Dendritic cell treated with granulocyte-macrophage colony-stimulating factor and Interleukin-4, amounts not matched to agents 40 ng/mL and 50 ng/mL, for 4 days (primary cell): ENCODE measurements at regions not wholly inside any gene's neighbourhood (a gene's known extent, or its start where the extent isn't known, plus 50 kb on each side); places are given as distances from the start of the nearest gene placed in this dataset.

Experiments
- H3K27ac Mint-ChIP-seq: one replicate; pipeline ENCODE4 v1.8.0; 2022; ENCODE audit warnings: mild to moderate bottlenecking, mixed read lengths
- H3K27me3 Mint-ChIP-seq: one replicate; pipeline ENCODE4 v1.8.0; 2022; ENCODE audit warnings: mild to moderate bottlenecking, mixed read lengths
- H3K36me3 Mint-ChIP-seq: one replicate; pipeline ENCODE4 v1.8.0; 2022; ENCODE audit warnings: low read depth, mixed read lengths
- H3K4me1 Mint-ChIP-seq: one replicate; pipeline ENCODE4 v1.8.0; 2022; ENCODE audit warnings: low read depth, mixed read lengths
- H3K4me3 Mint-ChIP-seq: one replicate; pipeline ENCODE4 v1.8.0; 2022; ENCODE audit warnings: mild to moderate bottlenecking, moderate library complexity, mixed read lengths
- H3K9me3 Mint-ChIP-seq: one replicate; pipeline ENCODE4 v1.8.0; 2022; ENCODE audit warnings: mixed read lengths
- intact Hi-C: fragments of 100-400 bp; cut with micrococcal nuclease; formaldehyde crosslinking; loops from one replicate; pipeline ENCODE4 v1.15.0; 2022

DNA sequence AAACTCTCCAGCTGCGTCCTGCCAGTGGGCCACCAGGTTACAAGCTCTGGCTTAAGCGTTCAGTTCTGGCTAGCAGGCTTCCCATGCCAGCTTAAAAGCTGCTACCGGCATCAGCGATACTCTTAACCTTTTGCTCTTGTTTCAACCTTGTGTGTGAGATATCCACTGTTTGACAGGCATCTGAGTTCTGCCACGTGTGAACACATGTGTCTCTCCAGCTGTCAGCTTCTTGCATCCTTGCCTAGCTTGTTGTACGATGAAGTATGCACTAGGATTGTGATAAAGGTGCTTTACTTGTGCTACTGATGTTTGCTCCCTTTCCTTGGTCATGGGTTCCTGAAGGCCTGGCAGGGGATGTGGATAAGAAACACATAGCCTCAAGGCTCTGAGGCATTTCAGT lies 201.6 kb downstream of the PRDM2 start:
- no peaks in the 10 kb centered on the region for H3K36me3 Mint-ChIP-seq
- no peaks in the 10 kb centered on the region for H3K9me3 Mint-ChIP-seq
- no peaks in the 10 kb centered on the region for H3K4me1 Mint-ChIP-seq
- peaks cover 2% of the 10 kb centered on the region for H3K27me3 Mint-ChIP-seq
- no peak overlapping the region for H3K27ac Mint-ChIP-seq
- intact Hi-C loops, result no loop called here
- no peak overlapping the region for H3K4me3 Mint-ChIP-seq

DNA sequence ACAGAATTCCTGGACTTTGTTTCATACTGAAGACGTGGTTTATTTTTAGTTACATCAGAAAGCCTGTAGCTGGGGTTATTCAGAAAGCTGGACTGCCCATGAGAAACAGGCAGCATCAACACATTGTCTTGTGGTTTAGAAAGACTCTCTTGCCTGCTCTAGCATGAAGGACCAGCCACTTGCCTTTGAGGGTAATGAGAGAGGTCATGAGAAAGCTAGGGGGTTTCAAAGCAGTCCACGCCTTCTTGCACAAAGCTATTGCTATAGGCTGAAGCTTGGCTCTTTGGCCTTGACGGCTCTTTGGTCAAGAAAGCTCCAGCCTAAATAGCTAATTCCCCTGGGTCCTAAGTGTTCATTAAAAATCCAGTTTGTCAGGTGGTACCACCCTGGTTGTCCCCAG lies 208.1 kb downstream of the PRDM2 start:
- Mint-ChIP-seq H3K4me3 (no peak overlapping the region), H3K27me3 (no peaks in the 10 kb centered on the region), H3K4me1 (no peaks in the 10 kb centered on the region), H3K9me3 (no peaks in the 10 kb centered on the region), H3K36me3 (no peaks in the 10 kb centered on the region), H3K27ac (no peak overlapping the region)
- intact Hi-C loops, result no loop called here

DNA sequence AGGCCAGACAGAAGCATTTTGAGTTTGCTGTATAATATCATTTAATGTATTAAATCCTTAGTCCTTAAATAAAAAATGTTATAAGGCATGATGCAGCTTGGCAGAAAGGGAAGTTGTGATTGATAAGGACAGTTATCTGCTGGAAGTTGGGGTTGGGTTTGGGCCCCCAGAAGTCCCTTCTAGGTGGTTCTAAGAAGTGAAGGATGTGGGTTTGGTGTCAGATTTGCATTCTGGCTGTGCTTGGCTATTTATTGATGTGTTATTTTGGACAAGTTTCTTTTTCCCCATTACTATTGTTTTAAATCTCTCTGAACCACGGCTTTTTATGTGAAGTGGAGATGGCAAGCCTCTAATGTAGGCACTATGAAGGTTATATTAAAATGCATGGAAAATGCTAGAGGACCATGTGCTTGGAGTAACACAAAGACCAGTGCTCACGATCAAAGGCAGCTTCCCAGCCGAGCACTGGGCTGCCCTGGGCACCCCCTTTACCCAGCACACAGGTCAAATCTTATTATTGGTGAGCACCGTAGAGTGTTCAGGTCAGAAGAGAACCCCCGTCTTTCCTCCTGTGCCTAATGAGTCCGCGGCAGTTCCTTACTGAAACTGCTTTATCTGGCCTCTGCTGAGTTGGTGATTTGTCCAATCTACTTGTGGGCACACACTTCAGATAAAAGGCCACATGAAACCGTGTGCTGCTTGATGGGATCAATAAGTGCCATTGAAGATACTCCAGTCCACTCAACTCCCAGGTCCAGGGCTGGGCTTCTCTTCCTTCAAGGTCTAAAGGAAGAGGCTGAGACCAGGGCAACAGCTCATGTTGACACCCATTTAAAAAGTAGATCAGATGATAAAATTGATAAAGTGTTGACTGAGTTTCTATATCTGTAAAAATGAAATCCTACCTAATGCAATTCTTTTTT lies 212.0 kb downstream of the PRDM2 start:
- Mint-ChIP-seq H3K9me3 (no peaks in the 10 kb centered on the region), H3K4me3 (no peak overlapping the region), H3K27me3 (no peaks in the 10 kb centered on the region), H3K27ac (no peak overlapping the region), H3K4me1 (no peaks in the 10 kb centered on the region), H3K36me3 (no peaks in the 10 kb centered on the region)
- intact Hi-C loops, result no loop called here

DNA sequence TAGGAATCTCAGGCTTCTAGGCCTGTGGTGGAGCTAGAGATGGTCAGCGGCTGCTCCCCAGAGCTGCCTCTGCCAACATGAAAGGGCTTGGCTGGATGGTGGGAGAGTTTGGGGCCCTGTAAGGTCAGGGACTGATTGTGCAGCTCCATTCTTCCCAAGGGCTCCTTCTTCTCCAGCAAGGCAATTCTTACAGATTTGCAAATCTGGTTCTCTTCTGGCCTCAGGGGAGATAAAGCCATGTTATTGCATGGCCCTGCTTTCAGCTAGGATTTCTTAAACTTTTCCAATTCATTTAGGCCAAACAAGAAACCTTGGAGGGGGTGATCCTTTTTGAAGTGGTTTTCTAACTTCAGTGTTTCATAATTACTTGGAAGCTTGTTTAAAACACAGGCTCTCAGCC lies 213.4 kb downstream of the PRDM2 start:
- Mint-ChIP-seq H3K27ac (no peak overlapping the region), H3K4me3 (no peak overlapping the region), H3K9me3 (no peaks in the 10 kb centered on the region), H3K27me3 (no peaks in the 10 kb centered on the region), H3K36me3 (no peaks in the 10 kb centered on the region), H3K4me1 (no peaks in the 10 kb centered on the region)
- intact Hi-C loops, result no loop called here

DNA sequence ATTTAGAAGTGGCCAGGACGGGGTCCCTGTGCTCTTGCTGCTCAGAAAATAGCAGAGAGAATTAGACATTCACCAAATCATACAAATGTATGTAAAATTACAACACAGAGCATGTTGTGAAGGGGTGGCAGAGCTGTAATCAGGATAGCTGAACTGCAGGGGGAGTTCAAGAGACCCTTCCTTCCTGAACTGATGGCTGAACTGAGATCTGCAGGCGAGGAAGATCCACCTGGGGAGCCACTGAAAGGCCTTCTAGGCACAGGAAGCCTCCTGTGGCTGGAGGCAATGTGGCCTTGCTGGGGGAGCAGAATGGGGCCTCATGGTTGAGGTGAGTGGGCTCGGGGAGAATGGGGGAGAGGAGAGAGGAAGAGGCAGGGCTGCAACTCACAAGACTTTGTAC lies 216.5 kb downstream of the PRDM2 start:
- H3K27ac Mint-ChIP-seq, result no peak overlapping the region
- H3K9me3 Mint-ChIP-seq, result no peaks in the 10 kb centered on the region
- intact Hi-C loops, result no loop called here
- H3K4me3 Mint-ChIP-seq, result no peak overlapping the region
- H3K27me3 Mint-ChIP-seq, result peaks cover 2% of the 10 kb centered on the region
- H3K4me1 Mint-ChIP-seq, result no peaks in the 10 kb centered on the region
- H3K36me3 Mint-ChIP-seq, result no peaks in the 10 kb centered on the region

DNA sequence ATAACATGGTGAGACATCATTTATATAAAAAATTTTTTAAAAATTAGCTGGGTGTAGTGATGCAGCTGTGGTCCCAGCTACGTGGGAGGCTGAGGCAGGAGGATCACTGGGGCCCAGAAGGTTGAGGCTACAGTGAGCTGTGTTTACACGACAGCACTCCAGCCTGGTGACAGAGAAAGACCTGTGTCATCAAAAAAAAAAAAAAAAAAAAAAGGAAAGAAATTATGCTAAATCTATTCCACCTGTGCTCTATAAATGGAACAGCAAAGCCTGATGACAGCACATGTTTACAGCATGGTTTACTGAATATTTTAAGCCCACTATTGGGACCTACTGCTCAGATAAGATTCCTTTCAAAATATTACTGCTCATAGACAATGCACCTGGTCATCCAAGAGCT lies 217.6 kb downstream of the PRDM2 start:
- intact Hi-C loops, result no loop called here
- no peaks in the 10 kb centered on the region for H3K9me3 Mint-ChIP-seq
- no peak overlapping the region for H3K4me3 Mint-ChIP-seq
- peaks cover 2% of the 10 kb centered on the region for H3K27me3 Mint-ChIP-seq
- H3K4me1 Mint-ChIP-seq, result no peaks in the 10 kb centered on the region
- H3K36me3 Mint-ChIP-seq, result no peaks in the 10 kb centered on the region
- no peak overlapping the region for H3K27ac Mint-ChIP-seq

DNA sequence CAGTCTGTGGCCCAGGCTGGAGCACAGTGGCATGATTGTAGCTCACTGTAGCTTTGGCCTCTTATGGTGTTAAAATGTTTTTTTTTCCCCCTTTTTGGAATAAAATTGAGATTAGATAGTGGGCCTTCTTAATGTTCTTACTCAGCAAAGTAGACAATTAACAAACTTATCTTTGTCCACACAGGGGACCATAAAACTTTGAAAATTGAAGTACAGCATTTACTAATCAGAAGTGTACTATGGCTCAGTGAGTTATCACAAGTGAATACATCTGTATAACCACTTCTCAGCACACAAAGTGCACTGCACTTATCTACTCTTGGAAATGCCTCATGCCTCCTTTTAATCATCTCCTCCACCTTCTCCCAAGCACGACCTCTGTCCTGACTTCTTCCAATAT lies 218.9 kb downstream of the PRDM2 start:
- Mint-ChIP-seq H3K27me3 (peaks cover 2% of the 10 kb centered on the region), H3K27ac (no peak overlapping the region), H3K36me3 (no peaks in the 10 kb centered on the region), H3K9me3 (no peaks in the 10 kb centered on the region), H3K4me3 (no peak overlapping the region), H3K4me1 (no peaks in the 10 kb centered on the region)
- intact Hi-C loops, result no loop called here

DNA sequence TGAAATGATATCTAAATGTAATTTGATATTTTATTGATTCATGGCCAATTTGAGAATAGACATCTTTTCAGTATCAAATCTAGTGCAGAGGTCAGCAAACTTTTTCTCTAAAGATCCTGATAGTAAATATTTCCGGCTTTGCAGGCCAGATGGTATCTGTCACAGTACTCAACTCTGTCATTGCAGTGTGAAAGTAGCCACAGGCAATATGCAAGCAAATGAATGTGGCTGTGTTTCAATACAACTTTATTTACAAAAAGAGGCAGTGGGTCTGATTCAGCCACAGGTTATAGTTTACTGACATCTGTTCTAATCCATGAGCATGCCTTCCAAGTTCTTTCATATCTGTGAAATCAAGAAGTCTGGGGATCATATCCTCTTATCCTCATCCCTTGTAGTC lies 221.2 kb downstream of the PRDM2 start:
- intact Hi-C loops, result no loop called here
- Mint-ChIP-seq H3K4me1 (no peaks in the 10 kb centered on the region), H3K4me3 (no peak overlapping the region), H3K9me3 (no peaks in the 10 kb centered on the region), H3K36me3 (no peaks in the 10 kb centered on the region), H3K27ac (no peak overlapping the region), H3K27me3 (peaks cover 4% of the 10 kb centered on the region)

DNA sequence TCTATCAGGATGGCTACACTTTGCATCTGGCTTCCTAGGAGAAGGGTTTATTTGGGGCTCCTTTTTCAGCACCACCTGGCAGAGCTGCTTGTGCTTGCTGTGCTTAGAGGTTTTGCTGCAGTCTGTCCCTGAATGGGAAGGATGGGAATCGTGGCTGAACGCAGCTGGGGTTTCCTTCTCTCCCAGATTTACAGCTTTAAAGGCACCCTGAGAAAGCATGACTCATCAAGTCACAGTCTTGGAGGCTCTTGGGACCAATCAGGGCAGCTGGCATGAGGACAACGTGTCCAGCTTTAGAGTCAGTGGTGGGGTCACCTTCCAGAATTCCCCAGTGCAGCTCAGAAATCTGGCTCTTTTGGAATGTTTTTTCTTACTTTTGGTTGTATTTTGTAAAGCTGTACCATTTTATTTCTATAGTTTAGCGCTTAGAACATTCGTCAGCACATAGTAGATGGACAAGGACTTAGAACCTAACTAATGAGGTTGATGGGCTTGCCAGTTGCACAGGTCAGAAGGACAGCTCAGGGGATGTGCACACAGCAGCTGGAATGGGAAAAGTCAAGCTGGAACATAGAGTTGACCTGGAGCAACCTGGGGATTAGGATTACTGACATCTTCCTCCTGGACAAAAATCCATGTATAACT lies 222.6 kb downstream of the PRDM2 start:
- H3K36me3 Mint-ChIP-seq, result no peaks in the 10 kb centered on the region
- no peak overlapping the region for H3K27ac Mint-ChIP-seq
- no peak overlapping the region for H3K4me3 Mint-ChIP-seq
- H3K9me3 Mint-ChIP-seq, result no peaks in the 10 kb centered on the region
- no peaks in the 10 kb centered on the region for H3K4me1 Mint-ChIP-seq
- H3K27me3 Mint-ChIP-seq, result peaks cover 4% of the 10 kb centered on the region
- intact Hi-C loops, result no loop called here

DNA sequence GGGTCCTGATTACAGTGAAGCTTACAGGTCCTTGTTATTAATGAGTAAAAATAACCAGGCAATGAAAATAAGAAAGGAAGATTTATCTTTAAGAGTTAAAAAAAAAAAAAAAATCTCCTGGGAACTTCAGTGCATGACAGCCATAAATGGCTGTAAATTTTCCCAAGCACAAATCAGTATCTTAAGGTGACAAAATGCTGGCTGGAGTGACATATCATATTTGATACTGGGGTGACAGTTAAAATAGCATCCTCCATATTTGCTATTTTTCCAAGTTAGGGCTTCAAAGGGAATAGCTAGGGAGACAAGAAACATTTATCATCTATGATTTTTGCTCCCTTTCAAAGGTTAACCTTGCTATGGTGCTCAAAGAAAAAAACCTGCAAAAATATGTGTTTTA lies 226.6 kb downstream of the PRDM2 start:
- Mint-ChIP-seq H3K36me3 (no peaks in the 10 kb centered on the region), H3K27ac (no peak overlapping the region), H3K9me3 (no peaks in the 10 kb centered on the region)

DNA sequence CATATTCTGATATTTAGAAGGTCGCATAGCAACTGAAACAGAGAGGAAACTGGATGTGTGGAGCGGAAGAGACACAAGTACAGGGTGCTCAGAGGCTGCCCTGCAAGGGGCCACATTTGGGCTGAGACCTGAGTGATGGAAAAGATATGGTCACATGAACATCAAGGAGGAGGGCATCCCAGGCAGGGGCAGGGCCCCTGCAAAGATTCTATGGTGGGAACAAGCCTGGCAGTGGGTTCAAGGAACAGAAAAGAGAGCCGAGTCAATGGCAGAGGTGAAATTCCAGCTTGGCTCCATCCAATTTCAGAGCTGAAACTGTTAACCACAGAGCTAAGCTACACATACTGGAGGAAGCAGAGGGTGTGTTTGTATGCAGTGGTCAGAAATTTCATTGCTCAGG lies 227.7 kb downstream of the PRDM2 start:
- no peaks in the 10 kb centered on the region for H3K36me3 Mint-ChIP-seq
- no peaks in the 10 kb centered on the region for H3K9me3 Mint-ChIP-seq
- H3K27ac Mint-ChIP-seq, result no peak overlapping the region
- H3K4me3 Mint-ChIP-seq, result no peak overlapping the region
- no peaks in the 10 kb centered on the region for H3K4me1 Mint-ChIP-seq
- H3K27me3 Mint-ChIP-seq, result peaks cover 6% of the 10 kb centered on the region
- intact Hi-C loops, result no loop called here

More for the DNA sequence above, 226.6 kb downstream of the PRDM2 start:
- H3K4me3 Mint-ChIP-seq, result no peak overlapping the region
- intact Hi-C loops, result no loop called here
- H3K27me3 Mint-ChIP-seq, result peaks cover 6% of the 10 kb centered on the region
- no peaks in the 10 kb centered on the region for H3K4me1 Mint-ChIP-seq

DNA sequence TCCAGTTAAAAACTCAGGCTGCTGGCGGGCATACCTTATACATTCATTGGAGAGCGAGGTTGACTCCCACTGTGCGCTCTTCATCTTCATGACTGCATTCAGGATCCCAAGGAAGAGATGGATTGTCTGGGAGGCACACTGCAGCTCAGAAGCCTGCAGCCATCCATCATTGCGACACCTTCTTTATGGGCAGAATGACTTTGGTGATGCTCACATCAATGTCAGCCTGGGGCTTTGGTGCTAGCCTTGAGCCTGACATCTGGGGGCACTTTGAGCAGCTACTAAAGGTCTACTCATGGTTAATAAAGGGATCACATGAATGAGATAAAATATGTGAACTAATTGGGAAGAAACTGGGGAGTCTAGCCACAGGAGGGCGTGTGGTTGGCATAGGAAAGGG lies 229.3 kb downstream of the PRDM2 start:
- H3K9me3 Mint-ChIP-seq, result no peaks in the 10 kb centered on the region
- no peak overlapping the region for H3K4me3 Mint-ChIP-seq
- H3K4me1 Mint-ChIP-seq, result no peaks in the 10 kb centered on the region
- no peaks in the 10 kb centered on the region for H3K36me3 Mint-ChIP-seq
- intact Hi-C loops, result no loop called here
- no peak overlapping the region for H3K27ac Mint-ChIP-seq
- peaks cover 6% of the 10 kb centered on the region for H3K27me3 Mint-ChIP-seq

DNA sequence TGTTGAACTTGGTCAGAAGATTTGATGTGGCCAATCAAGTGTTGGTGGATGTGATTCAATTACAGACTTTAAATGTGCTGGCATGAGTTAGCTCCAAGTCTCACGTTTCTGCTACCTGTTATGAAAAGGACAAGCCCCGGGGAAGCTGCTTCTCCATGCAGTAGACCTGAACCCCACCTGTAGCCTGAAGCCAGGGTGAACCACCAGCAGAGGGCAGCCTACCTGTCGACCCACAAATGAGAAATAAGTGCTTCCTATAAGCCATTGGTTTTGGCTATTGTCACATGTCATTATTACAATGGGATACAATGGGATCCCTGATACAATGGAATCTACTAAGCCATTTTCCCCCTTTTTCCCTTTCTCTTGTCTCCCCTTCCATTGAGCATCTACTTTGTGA lies 230.2 kb downstream of the PRDM2 start:
- H3K36me3 Mint-ChIP-seq, result no peaks in the 10 kb centered on the region
- no peak overlapping the region for H3K27ac Mint-ChIP-seq
- intact Hi-C loops, result no loop called here
- H3K4me1 Mint-ChIP-seq, result no peaks in the 10 kb centered on the region
- H3K9me3 Mint-ChIP-seq, result no peaks in the 10 kb centered on the region
- H3K4me3 Mint-ChIP-seq, result no peak overlapping the region
- peaks cover 6% of the 10 kb centered on the region for H3K27me3 Mint-ChIP-seq

DNA sequence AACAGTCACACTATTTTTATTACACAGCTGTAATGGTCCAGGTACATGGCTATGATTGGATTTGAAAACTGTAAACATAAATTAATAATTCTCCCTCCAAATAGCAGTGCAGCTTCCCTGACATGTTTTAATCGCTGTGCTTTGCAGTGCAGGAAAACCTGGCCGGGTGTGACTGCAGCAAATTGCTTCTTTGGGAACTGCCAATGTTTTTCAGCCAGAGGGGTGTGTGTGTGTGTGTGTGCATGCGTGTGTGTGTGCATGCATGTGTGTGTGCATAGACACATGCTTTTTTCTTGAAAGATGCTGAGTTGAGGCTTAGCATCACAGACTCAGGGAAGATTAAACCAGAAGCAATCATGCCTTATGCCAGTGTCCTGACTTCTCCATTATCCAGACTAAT lies 231.2 kb downstream of the PRDM2 start:
- intact Hi-C loops, result no loop called here
- Mint-ChIP-seq H3K36me3 (no peaks in the 10 kb centered on the region), H3K4me1 (no peaks in the 10 kb centered on the region), H3K27me3 (peaks cover 3% of the 10 kb centered on the region), H3K9me3 (no peaks in the 10 kb centered on the region), H3K4me3 (no peak overlapping the region), H3K27ac (no peak overlapping the region)

DNA sequence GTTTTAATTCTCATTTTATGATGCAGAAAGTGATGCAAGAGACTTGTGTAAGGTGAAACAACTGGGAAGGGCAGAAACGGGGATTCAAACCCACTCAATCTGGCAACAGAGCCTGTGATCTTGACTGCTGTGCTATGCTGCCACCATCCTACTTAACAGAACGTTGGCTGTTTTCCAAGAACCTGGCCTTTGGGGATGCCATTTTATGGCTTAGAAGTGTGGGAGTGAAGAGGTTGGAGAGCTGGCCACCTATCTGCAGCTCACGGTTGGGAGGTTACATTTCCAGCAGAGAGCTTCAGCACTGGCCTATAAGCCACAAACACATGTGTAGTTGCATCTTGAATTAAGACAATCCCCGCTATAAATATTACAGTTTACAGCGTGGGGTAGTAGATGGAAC lies 235.3 kb downstream of the PRDM2 start:
- intact Hi-C loops, result no loop called here
- no peaks in the 10 kb centered on the region for H3K36me3 Mint-ChIP-seq
- no peak overlapping the region for H3K27ac Mint-ChIP-seq
- no peaks in the 10 kb centered on the region for H3K4me1 Mint-ChIP-seq
- H3K27me3 Mint-ChIP-seq, result peaks cover 3% of the 10 kb centered on the region
- no peak overlapping the region for H3K4me3 Mint-ChIP-seq
- H3K9me3 Mint-ChIP-seq, result no peaks in the 10 kb centered on the region
